Activated naive CD4-positive, alpha-beta T cell treated with anti-CD3 and anti-CD28 coated beads, Interleukin-2, amount 50 U/mL, for 16 hours (primary cell): ENCODE measurements at regions not wholly inside any gene's neighbourhood (a gene's known extent, or its start where the extent isn't known, plus 50 kb on each side); places are given as distances from the start of the nearest gene placed in this dataset.
"Not testable (repeated sequence)": the region's sequence is repeated elsewhere in the genome, so short reads cannot be mapped to it uniquely, and the experiment has no call there.

Source experiments
- DNase-seq: peaks from one replicate; pipeline ENCODE4 v3.0.0-alpha.2; 2020

- DNase-seq: no peak
Observed at GRCh38 chr7:142436601-142437000, 178.7 kb upstream of the PRSS58 start.

GRCh38 chr7:142435606-142436005 is 177.7 kb upstream of the PRSS58 start:
- not testable (repeated sequence) for DNase-seq

GRCh38 chr7:142434666-142435167 is 176.9 kb upstream of the PRSS58 start:
- no peak for DNase-seq

- DNase-seq: not testable (repeated sequence)
Observed at GRCh38 chr7:142434133-142434532, 176.3 kb upstream of the PRSS58 start.

GRCh38 chr7:142432377-142432776 is 174.5 kb upstream of the PRSS58 start:
- no peak for DNase-seq

- DNase-seq: no peak
Observed at GRCh38 chr7:142431491-142431890, 173.6 kb upstream of the PRSS58 start.

- no peak for DNase-seq
Observed at GRCh38 chr7:142428094-142428493, 170.2 kb upstream of the PRSS58 start.

- no peak for DNase-seq
Observed at GRCh38 chr7:142425281-142425680, 167.4 kb upstream of the PRSS58 start.

GRCh38 chr7:142422621-142423020 is 164.8 kb upstream of the PRSS58 start:
- no peak for DNase-seq

- DNase-seq: no peak
Observed at GRCh38 chr7:142420554-142421362, 162.9 kb upstream of the PRSS58 start.

GRCh38 chr7:142418326-142418725 is 160.5 kb upstream of the PRSS58 start:
- DNase-seq: no peak

- no peak for DNase-seq
Observed at GRCh38 chr7:142414915-142415314, 157.1 kb upstream of the PRSS58 start.

GRCh38 chr7:142414135-142414534 is 156.3 kb upstream of the PRSS58 start:
- no peak for DNase-seq

- DNase-seq: no peak
Observed at GRCh38 chr7:142413280-142414000, 155.6 kb upstream of the PRSS58 start.

- DNase-seq: peak; percentile 24
Observed at GRCh38 chr7:142412551-142413193, 154.8 kb upstream of the PRSS58 start.

GRCh38 chr7:142409471-142409870 is 151.6 kb upstream of the PRSS58 start:
- no peak for DNase-seq

GRCh38 chr7:142408794-142409193 is 150.9 kb upstream of the PRSS58 start:
- no peak for DNase-seq

GRCh38 chr7:142407939-142408570 is 150.2 kb upstream of the PRSS58 start:
- DNase-seq: no peak

- no peak for DNase-seq
Observed at GRCh38 chr7:142405122-142405765, 147.4 kb upstream of the PRSS58 start.

GRCh38 chr7:142401951-142402350 is 144.1 kb upstream of the PRSS58 start:
- DNase-seq: no peak

GRCh38 chr7:142400042-142400533 is 142.2 kb upstream of the PRSS58 start:
- no peak for DNase-seq
